ENCODE measurements at regions not wholly inside any gene's neighbourhood (a gene's known extent, or its start where the extent isn't known, plus 50 kb on each side); places are given as distances from the start of the nearest gene placed in this dataset.
A peak's percentile ranks its signal among the peaks of the same experiment; 100 is the strongest.

GRCh38 chr12:107529991-107530390, 155.6 kb upstream of the PWP1 start:
- DNase-seq = no peak
- Histone ChIP-seq H3K9me3 (ENCODE audit: control insufficient read depth in 1 of 2, low read length in 2 of 2) (no peaks in the 10 kb centered on the region), H3K27me3 (ENCODE audit: insufficient read depth, low read length) (no peaks in the 10 kb centered on the region), H3K27ac (ENCODE audit: low read depth, low read length) (no peak overlapping the region), H3K4me3 (ENCODE audit: low read length in 2 of 2) (no peak overlapping the region), H3K4me1 (ENCODE audit: insufficient read depth, low read length) (no peaks in the 10 kb centered on the region), H3K36me3 (ENCODE audit: insufficient read depth, low read length) (no peaks in the 10 kb centered on the region)
- Mint-ChIP-seq H3K36me3 (peaks cover 4 to 12% of the 10 kb centered on the region in 2 donors), H3K27me3 (no peaks in the 10 kb centered on the region), H3K4me1 (peaks cover 0 to 6% (median under 1%) of the 10 kb centered on the region in 4 donors), H3K9me3 (peaks cover 0 to 14% (median 7%) of the 10 kb centered on the region in 8 donors), H3K4me3 (no peak overlapping the region), H3K27ac (no peak overlapping the region)
- intact Hi-C loops (cut with micrococcal nuclease) = no loop called here
- POLR2A ChIA-PET (ENCODE audit: partially characterized antibody) = no interaction called here
- CTCF ChIA-PET (ENCODE audit: partially characterized antibody) = no interaction called here

- peaks cover 4 to 12% of the 10 kb centered on the region in 2 donors for H3K36me3 Mint-ChIP-seq
- no peak overlapping the region for H3K27ac ChIP-seq (ENCODE audit: low read depth, low read length)
- no peak for DNase-seq
- no peaks in the 10 kb centered on the region for H3K9me3 ChIP-seq (ENCODE audit: control insufficient read depth in 1 of 2, low read length in 2 of 2)
- intact Hi-C loops (cut with micrococcal nuclease) = no loop called here
- CTCF ChIA-PET (ENCODE audit: partially characterized antibody) = no interaction called here
- no peaks in the 10 kb centered on the region for H3K27me3 Mint-ChIP-seq
- no peak overlapping the region for H3K4me3 Mint-ChIP-seq
- H3K36me3 ChIP-seq (ENCODE audit: insufficient read depth, low read length) = no peaks in the 10 kb centered on the region
- H3K4me1 ChIP-seq (ENCODE audit: insufficient read depth, low read length) = no peaks in the 10 kb centered on the region
- no peaks in the 10 kb centered on the region for H3K27me3 ChIP-seq (ENCODE audit: insufficient read depth, low read length)
- peaks cover 0 to 7% (median under 1%) of the 10 kb centered on the region in 4 donors for H3K4me1 Mint-ChIP-seq
- no peak overlapping the region for H3K27ac Mint-ChIP-seq
- POLR2A ChIA-PET (ENCODE audit: partially characterized antibody) = no interaction called here
- no peak overlapping the region for H3K4me3 ChIP-seq (ENCODE audit: low read length in 2 of 2)
- peaks cover 0 to 16% (median 7%) of the 10 kb centered on the region in 8 donors for H3K9me3 Mint-ChIP-seq
Measured at GRCh38 chr12:107530701-107531100, 154.9 kb upstream of the PWP1 start.

- Mint-ChIP-seq H3K27me3 (no peaks in the 10 kb centered on the region), H3K4me3 (no peak overlapping the region), H3K27ac (no peak overlapping the region), H3K4me1 (peaks cover 0 to 7% (median 2%) of the 10 kb centered on the region in 4 donors), H3K36me3 (peaks cover 4 to 8% of the 10 kb centered on the region in 2 donors), H3K9me3 (peaks cover 0 to 16% (median 7%) of the 10 kb centered on the region in 8 donors)
- POLR2A ChIA-PET (ENCODE audit: partially characterized antibody) = no interaction called here
- Histone ChIP-seq H3K27ac (ENCODE audit: low read depth, low read length) (no peak overlapping the region), H3K4me3 (ENCODE audit: low read length in 2 of 2) (no peak overlapping the region), H3K36me3 (ENCODE audit: insufficient read depth, low read length) (no peaks in the 10 kb centered on the region), H3K4me1 (ENCODE audit: insufficient read depth, low read length) (no peaks in the 10 kb centered on the region), H3K27me3 (ENCODE audit: insufficient read depth, low read length) (no peaks in the 10 kb centered on the region), H3K9me3 (ENCODE audit: control insufficient read depth in 1 of 2, low read length in 2 of 2) (no peaks in the 10 kb centered on the region)
- intact Hi-C loops (cut with micrococcal nuclease) = no loop called here
- CTCF ChIA-PET (ENCODE audit: partially characterized antibody) = interaction anchor here (0.9 kb wide), 1 partner anchor 9 kb away, joined by 3 read pairs; no protein-coding TSS in a partner anchor
- no peak for DNase-seq
Measured at GRCh38 chr12:107533218-107533617, 152.4 kb upstream of the PWP1 start.

GRCh38 chr12:107536613-107537012, 149.0 kb upstream of the PWP1 start:
- Mint-ChIP-seq H3K4me1 (peaks cover 4 to 27% (median 10%) of the 10 kb centered on the region in 4 donors), H3K36me3 (peaks cover 5 to 15% of the 10 kb centered on the region in 2 donors), H3K4me3 (no peak overlapping the region), H3K27me3 (no peaks in the 10 kb centered on the region), H3K27ac (no peak overlapping the region), H3K9me3 (peaks cover 0 to 18% (median 6%) of the 10 kb centered on the region in 8 donors)
- no peak overlapping the region for H3K27ac ChIP-seq (ENCODE audit: low read depth, low read length)
- CTCF ChIA-PET (ENCODE audit: partially characterized antibody) = no interaction called here
- POLR2A ChIA-PET (ENCODE audit: partially characterized antibody) = no interaction called here
- H3K36me3 ChIP-seq (ENCODE audit: insufficient read depth, low read length) = no peaks in the 10 kb centered on the region
- H3K27me3 ChIP-seq (ENCODE audit: insufficient read depth, low read length) = no peaks in the 10 kb centered on the region
- no peak for DNase-seq
- no peaks in the 10 kb centered on the region for H3K4me1 ChIP-seq (ENCODE audit: insufficient read depth, low read length)
- no peaks in the 10 kb centered on the region for H3K9me3 ChIP-seq (ENCODE audit: control insufficient read depth in 1 of 2, low read length in 2 of 2)
- H3K4me3 ChIP-seq (ENCODE audit: low read length in 2 of 2) = no peak overlapping the region
- intact Hi-C loops (cut with micrococcal nuclease) = no loop called here

GRCh38 chr12:107537464-107538119, 148.0 kb upstream of the PWP1 start:
- H3K27ac ChIP-seq (ENCODE audit: low read depth, low read length) = no peak overlapping the region
- no peak overlapping the region for H3K4me3 ChIP-seq (ENCODE audit: low read length in 2 of 2)
- Mint-ChIP-seq H3K27me3 (no peaks in the 10 kb centered on the region), H3K4me3 (no peak overlapping the region), H3K4me1 (peaks cover 4 to 27% (median 10%) of the 10 kb centered on the region in 4 donors), H3K36me3 (peaks cover 5 to 16% of the 10 kb centered on the region in 2 donors), H3K27ac (peak overlapping the region in 1 of 7 donors; percentile 71), H3K9me3 (peaks cover 0 to 10% (median 3%) of the 10 kb centered on the region in 8 donors)
- no peaks in the 10 kb centered on the region for H3K27me3 ChIP-seq (ENCODE audit: insufficient read depth, low read length)
- H3K36me3 ChIP-seq (ENCODE audit: insufficient read depth, low read length) = no peaks in the 10 kb centered on the region
- intact Hi-C loops (cut with micrococcal nuclease) = no loop called here
- CTCF ChIA-PET (ENCODE audit: partially characterized antibody) = interaction anchor here (0.6 kb wide), 1 partner anchor 40 kb away, joined by 3 read pairs; no protein-coding TSS in a partner anchor
- no peaks in the 10 kb centered on the region for H3K4me1 ChIP-seq (ENCODE audit: insufficient read depth, low read length)
- POLR2A ChIA-PET (ENCODE audit: partially characterized antibody) = no interaction called here
- no peak for DNase-seq
- H3K9me3 ChIP-seq (ENCODE audit: control insufficient read depth in 1 of 2, low read length in 2 of 2) = no peaks in the 10 kb centered on the region

GRCh38 chr12:107539196-107539939, 146.2 kb upstream of the PWP1 start:
- H3K36me3 Mint-ChIP-seq = peaks cover 8 to 12% of the 10 kb centered on the region in 2 donors
- no peaks in the 10 kb centered on the region for H3K36me3 ChIP-seq (ENCODE audit: insufficient read depth, low read length)
- no peaks in the 10 kb centered on the region for H3K9me3 ChIP-seq (ENCODE audit: control insufficient read depth in 1 of 2, low read length in 2 of 2)
- H3K27me3 ChIP-seq (ENCODE audit: insufficient read depth, low read length) = no peaks in the 10 kb centered on the region
- H3K4me3 ChIP-seq (ENCODE audit: low read length in 2 of 2) = no peak overlapping the region
- peaks cover 0 to 6% (median 0%) of the 10 kb centered on the region in 8 donors for H3K9me3 Mint-ChIP-seq
- no peak for DNase-seq
- no peak overlapping the region for H3K27ac ChIP-seq (ENCODE audit: low read depth, low read length)
- CTCF ChIA-PET (ENCODE audit: partially characterized antibody) = no interaction called here
- no peak overlapping the region for H3K4me3 Mint-ChIP-seq
- H3K27ac Mint-ChIP-seq = peak overlapping the region in 1 of 7 donors; percentile 22
- peaks cover 4 to 27% (median 9%) of the 10 kb centered on the region in 4 donors for H3K4me1 Mint-ChIP-seq
- H3K4me1 ChIP-seq (ENCODE audit: insufficient read depth, low read length) = no peaks in the 10 kb centered on the region
- intact Hi-C loops (cut with micrococcal nuclease) = no loop called here
- POLR2A ChIA-PET (ENCODE audit: partially characterized antibody) = no interaction called here
- no peaks in the 10 kb centered on the region for H3K27me3 Mint-ChIP-seq

- intact Hi-C loops (cut with micrococcal nuclease) = no loop called here
- Mint-ChIP-seq H3K36me3 (peaks cover 23% of the 10 kb centered on the region in 2 donors), H3K4me3 (peak overlapping the region in 1 of 8 donors; percentile 32), H3K4me1 (peaks cover 4 to 20% (median 10%) of the 10 kb centered on the region in 4 donors), H3K27ac (peak overlapping the region in 1 of 7 donors; percentile 19), H3K27me3 (no peaks in the 10 kb centered on the region), H3K9me3 (peaks cover 0 to 2% (median 0%) of the 10 kb centered on the region in 8 donors)
- H3K4me3 ChIP-seq (ENCODE audit: low read length in 2 of 2) = no peak overlapping the region
- no peaks in the 10 kb centered on the region for H3K4me1 ChIP-seq (ENCODE audit: insufficient read depth, low read length)
- CTCF ChIA-PET (ENCODE audit: partially characterized antibody) = interaction anchor here (1.3 kb wide), 1 partner anchor 66 kb away, joined by 3 read pairs; no protein-coding TSS in a partner anchor
- POLR2A ChIA-PET (ENCODE audit: partially characterized antibody) = no interaction called here
- DNase-seq = no peak
- H3K36me3 ChIP-seq (ENCODE audit: insufficient read depth, low read length) = peaks cover 4% of the 10 kb centered on the region
- no peaks in the 10 kb centered on the region for H3K27me3 ChIP-seq (ENCODE audit: insufficient read depth, low read length)
- H3K9me3 ChIP-seq (ENCODE audit: control insufficient read depth in 1 of 2, low read length in 2 of 2) = no peaks in the 10 kb centered on the region
- H3K27ac ChIP-seq (ENCODE audit: low read depth, low read length) = no peak overlapping the region
Measured at GRCh38 chr12:107541001-107541705, 144.4 kb upstream of the PWP1 start.
